Tongue (tissue), 1 donor: ENCODE measurements at regions not wholly inside any gene's neighbourhood (a gene's known extent, or its start where the extent isn't known, plus 50 kb on each side); places are given as distances from the start of the nearest gene placed in this dataset.
A peak's percentile ranks its signal among the peaks of the same experiment; 100 is the strongest.
"Not testable (repeated sequence)": the region's sequence is repeated elsewhere in the genome, so short reads cannot be mapped to it uniquely, and the experiment has no call there.

Source experiments
- DNase-seq: peaks from one replicate; pipeline ENCODE4 v3.0.0-alpha.2; 2015

GRCh38 chr13:106096661-106097092 lies 438.8 kb downstream of the EFNB2 start:
- DNase-seq: no peak

GRCh38 chr13:106095919-106096318 lies 439.5 kb downstream of the EFNB2 start:
- DNase-seq: no peak

DNA sequence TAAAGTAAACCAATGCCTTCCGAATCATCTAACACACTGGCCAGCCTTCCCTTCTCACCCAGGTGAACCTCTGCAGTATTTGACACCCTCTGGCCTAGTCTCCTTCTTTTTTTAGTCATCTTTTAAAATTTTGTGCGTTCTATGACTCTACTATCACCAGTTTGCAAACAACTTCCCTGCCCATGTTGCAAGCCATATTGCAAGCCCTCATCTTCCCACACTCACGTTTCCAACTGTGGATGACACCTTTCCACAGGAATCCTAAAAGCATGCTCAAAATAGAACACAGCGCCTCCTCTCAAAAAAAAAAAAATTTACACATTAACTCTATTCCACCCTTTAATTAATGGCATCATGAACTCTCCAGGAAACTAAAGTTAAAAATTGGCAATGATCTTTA lies 440.1 kb downstream of the EFNB2 start:
- DNase-seq: no peak

DNA sequence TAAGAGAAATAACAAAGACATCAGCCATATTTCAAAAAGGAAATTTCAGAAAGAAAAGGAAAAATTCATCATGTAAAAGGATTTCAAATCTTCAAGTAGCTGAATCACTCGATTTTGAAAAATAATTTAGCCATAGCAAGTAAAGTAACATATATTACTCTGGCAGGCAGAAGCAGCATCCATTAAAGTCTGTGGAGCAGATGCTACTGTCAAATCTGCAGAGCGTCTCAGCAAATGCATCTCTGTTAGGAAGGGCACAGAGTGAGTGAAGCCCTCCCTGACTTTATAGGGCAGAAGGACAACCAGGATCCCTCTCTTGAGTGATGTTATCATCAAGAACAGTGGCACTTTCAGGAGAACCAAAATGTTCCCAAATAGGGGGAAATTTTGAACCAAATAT lies 445.5 kb downstream of the EFNB2 start:
- no peak for DNase-seq

- no peak for DNase-seq
Measured at GRCh38 chr13:106089261-106089980, 446.0 kb downstream of the EFNB2 start.

- DNase-seq: no peak
Measured at GRCh38 chr13:106088085-106088484, 447.4 kb downstream of the EFNB2 start.

DNA sequence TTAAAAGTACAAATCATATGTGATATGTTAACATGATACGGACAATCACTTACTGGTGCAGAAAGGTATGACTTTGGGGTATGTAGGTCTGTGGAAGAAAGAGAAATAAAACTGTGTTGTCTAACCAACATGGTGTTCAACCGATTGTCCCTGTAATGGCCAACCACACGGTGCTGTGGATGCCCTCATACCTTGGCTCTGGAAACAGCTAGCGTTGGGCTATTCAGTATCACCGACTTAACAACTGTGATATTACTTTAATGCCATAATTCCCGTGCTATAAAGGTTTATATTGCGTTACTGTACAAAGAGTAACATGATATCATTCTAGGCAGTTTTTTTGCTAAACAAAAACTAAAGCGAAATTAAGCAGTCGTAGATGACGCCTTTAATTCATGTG lies 448.3 kb downstream of the EFNB2 start:
- DNase-seq: no peak

DNA sequence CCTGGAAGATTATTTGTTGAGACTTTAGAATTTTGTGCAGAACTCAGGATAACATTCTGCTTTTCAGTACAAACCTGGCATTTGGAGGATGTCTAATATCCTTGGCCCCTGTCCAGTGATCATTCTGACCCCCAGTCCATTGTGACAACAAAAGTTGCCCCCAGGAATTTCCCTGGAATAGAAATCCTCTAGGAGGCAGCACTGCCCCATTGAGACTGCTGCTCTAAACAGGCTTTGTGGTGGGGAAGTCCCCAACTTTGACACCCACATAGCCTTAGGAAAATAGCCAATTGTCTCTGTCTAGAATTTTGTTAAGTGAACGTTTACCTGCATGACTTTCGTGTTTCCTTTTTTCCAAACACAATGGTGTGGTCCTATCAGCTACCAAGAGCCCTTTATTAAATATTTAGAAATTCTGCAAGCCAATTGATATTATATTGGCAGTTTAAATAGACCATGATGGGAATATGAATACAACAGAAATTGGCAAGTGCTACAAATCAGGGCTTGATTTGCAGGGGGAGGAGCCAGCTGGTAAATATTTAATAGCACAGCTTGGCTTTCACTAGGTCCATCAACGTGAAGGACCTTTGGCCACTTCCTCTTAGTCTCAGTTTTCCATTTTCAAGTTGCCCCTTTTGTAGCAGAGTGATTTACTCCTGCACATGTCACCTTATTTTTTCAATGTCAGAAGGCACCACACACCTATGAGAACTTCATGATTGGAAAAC lies 451.7 kb downstream of the EFNB2 start:
- no peak for DNase-seq

DNA sequence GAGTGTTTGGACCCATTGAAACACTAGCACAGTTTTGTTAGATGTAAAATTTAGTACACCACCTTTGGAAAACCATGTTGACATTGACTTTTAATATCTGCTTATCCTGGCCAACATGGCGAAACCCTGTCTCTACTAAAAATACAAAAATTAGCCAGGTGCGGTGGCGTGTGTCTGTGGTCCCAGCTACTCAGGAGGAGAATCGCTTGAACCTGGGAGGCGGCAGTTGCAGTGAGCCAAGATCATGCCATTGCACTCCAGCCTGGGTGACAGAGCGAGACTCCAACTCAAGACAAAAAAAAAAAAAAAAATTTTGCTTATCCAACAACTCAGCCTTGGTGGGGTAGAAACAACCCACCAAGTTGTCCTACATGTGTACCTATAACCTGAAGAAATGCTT lies 454.2 kb downstream of the EFNB2 start:
- DNase-seq: not testable (repeated sequence)

DNA sequence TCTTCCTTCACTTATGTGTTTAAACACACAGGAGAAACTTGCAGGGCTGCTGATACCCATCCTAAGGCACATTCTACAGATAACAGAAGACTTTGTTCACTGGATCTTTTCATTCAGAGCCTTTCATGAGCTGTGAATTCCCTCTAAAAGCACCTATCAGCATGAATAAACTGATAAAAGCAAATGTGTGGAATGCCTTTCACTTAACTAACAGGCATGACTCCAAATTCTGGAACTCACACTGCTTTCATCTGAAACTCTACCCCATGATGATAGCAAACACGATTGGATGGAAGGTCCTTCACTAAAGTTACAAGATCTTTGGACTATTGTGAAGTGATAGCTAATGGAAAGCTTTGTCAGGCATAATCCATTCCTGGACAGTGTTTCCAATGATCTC lies 457.3 kb downstream of the EFNB2 start:
- no peak for DNase-seq

DNA sequence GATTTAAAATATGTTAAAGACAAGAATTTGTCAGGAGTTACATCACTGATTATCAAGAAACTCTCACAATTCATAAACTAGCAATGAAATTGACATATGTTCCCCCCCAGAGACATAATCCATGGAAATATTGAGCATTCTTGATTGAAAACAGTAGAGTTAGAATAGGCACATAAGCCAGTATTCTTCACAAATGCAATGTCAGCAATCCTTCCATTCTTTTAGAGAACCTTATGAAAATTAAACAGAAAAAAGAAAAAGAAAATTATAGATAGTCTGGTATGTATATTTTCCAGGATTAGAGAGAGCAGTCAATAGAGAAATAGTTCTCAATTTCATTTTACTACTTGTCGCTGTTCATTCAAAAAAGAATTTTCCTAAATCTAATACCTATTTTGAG lies 458.4 kb downstream of the EFNB2 start:
- DNase-seq: no peak

DNA sequence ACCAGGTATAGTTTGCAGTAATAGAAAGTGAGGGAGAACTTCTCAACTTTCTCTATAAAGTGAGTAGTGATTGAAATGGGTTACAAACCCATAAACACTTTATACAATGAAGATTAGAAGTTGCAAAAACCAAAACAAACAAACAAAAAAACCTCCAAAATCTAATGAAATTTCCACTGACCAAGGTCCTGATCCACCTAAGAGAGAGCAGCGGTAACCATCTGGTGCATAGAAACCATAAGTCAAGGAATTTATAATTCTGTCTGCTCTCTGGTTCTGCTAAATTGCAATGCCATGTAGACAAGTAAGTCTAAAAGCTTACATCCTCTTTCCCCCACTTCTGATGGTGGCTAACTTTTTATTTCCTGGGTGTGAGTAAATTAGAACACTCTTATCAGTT lies 463.4 kb downstream of the EFNB2 start:
- no peak for DNase-seq

GRCh38 chr13:106063591-106064313 lies 471.7 kb downstream of the EFNB2 start:
- DNase-seq: no peak

DNA sequence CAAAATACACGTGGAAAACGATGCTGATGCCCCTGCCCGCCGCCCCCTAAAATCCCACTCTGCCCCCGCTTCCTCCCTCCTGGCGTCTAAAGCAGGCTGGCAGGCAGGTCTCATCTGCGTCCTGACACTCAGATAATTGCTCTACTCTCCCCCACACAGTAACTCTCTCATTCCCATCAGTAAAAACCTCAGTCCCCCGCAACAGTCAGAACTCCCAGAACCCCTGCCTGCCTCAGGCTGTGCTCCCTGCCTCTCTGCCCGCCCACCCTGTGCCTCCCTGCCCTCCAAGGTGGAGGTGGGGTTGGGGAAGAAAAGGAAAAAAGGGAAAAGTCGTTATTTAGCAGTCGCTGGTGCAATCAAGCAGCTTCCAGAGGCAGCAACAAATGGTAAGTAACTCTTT lies 473.7 kb downstream of the EFNB2 start:
- DNase-seq: no peak

DNA sequence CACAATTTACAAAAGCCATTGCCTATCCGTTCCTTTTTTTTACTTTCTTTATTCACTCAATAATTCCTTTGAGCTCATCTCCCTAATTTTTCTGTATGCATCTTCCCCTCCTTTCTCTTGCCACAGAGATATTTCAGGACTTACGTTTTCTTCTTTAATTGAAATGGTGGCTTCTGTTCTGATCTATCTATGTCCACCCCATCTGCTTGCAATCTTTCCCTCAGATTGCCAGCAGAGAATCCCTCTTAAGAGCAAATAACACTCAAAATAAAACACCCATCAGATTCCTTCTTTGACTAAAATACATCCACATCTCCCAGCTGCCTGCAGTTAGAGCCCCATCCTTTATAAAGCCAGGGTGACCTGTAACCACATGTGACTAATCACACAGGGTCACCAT lies 478.6 kb downstream of the EFNB2 start:
- DNase-seq: no peak

DNA sequence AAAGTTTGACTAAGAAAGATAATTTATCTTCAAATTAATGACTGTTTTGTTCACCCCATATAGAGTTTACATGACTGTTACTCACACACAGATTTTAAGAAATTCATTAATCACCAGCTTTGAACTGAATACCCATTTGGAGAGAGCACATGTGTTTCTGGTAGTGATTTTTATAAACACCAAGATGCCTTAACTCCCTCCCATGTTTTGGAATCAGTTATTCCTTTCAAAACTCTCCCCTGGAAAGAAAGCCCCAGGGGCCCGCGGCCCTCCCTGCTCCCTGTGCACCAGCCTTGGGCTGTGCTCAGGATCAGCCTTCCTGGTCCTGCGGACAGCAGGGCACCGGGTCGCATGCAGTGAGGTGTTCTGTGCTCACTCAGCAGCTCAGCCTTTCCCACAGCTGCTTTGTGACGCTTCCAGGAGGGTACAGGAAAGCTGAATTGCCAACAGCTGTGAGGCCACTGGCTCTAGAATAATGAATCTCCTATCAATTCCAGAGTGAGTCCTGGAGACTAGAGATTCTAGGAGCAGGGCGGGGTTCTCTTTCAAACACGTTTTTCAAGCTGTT lies 483.2 kb downstream of the EFNB2 start:
- peak; percentile 24 for DNase-seq

DNA sequence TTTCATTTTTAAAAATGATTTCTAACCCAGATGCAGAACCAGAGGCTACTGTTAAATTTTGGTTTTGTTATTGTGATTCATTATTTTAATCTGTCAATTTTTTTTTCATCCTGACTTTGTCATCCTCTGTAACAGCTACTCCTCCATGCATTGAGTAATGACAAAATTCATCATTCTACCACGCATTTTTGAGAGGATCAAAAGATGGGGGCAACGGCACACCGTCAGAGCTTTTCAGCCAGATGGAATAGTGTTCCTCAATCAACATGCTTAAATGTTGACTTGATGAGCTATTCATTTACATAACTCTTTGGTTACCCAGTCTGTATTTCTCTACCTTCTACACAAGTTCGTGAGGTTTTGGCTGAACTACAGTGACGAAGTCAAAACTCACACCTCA lies 486.3 kb downstream of the EFNB2 start:
- DNase-seq: no peak

DNA sequence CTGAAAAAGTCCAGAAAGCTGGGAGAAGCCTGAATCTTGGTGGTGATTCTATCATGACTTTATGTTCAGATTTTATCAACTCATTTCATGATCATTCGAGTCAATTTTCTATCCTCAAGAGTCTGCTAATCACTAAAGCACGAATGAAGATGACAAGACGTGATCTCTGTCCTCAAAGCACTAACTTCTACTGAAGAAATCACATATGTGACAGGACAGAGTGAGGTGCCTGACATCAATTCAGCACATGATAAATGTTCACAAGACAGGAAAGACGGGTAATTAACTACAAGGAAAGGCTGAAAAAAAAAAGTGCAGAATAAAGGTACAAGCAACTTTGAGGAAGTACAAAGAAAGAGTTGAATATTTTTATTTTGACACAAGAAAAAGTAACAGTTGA lies 487.1 kb downstream of the EFNB2 start:
- no peak for DNase-seq

DNA sequence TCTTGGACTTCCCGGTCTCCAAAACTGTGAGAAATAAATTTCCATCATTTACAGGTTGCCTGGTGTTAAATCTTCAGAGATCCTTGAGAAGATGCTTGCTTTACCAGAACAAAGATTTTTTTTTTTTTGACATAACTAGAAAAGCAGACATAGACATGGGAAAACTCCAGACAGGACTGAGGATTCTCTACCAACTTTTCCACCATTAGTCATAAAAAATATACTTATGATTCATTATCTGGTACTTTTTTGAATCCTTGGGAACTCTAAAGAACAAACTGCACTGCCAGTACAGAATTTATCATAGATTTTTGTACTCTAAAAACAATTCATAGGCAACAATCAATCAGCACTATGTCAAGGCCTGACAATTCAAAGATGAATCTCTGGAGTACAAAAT lies 487.6 kb downstream of the EFNB2 start:
- DNase-seq: no peak

GRCh38 chr13:106042996-106043581 lies 492.4 kb downstream of the EFNB2 start:
- no peak for DNase-seq

DNA sequence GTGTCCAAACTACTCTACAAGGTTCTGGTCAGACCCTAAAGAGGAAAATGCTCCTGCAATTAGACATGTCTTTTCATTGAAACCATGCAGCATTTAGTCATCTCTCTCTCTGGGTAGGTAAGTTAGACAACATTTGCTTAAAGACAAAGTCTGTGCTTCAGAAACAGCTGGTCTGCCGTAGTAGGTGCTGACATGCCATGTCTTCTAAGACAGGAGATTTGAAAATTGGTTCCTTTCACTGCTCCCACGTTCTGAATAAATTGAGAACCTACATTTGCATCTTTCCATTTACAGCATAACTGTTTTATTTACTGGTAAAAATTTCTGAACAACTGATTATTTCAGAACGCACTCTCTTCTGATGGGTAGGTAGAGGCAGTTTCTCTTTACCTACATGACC lies 494.0 kb downstream of the EFNB2 start:
- no peak for DNase-seq

GRCh38 chr13:106038752-106039151 lies 496.7 kb downstream of the EFNB2 start:
- no peak for DNase-seq

GRCh38 chr13:106036870-106037269 lies 498.6 kb downstream of the EFNB2 start:
- DNase-seq: no peak
